ENCODE measurements at regions not wholly inside any gene's neighbourhood (a gene's known extent, or its start where the extent isn't known, plus 50 kb on each side); places are given as distances from the start of the nearest gene placed in this dataset.

DNA sequence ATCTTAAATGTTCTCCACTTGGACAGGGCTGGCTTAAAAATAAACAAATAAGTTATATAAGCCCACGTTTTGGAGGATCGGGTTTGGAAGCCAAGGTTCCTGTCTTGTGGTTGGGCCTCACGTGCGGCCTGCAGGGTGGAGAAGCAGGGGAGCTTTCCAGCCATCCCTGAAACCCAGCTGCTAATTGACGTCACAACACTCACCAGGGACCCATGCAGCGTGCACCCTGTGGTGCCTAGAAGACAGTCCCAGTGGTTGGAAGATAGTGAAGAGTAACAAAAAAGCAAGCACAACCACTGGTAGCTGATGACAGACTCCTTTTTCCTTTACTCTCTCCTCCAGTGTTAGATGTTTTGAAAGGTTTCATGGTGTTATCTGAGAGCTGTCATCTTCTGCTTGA is 142.0 kb upstream of the RBPJ start:
- TF ChIP-seq, protein P1, sequence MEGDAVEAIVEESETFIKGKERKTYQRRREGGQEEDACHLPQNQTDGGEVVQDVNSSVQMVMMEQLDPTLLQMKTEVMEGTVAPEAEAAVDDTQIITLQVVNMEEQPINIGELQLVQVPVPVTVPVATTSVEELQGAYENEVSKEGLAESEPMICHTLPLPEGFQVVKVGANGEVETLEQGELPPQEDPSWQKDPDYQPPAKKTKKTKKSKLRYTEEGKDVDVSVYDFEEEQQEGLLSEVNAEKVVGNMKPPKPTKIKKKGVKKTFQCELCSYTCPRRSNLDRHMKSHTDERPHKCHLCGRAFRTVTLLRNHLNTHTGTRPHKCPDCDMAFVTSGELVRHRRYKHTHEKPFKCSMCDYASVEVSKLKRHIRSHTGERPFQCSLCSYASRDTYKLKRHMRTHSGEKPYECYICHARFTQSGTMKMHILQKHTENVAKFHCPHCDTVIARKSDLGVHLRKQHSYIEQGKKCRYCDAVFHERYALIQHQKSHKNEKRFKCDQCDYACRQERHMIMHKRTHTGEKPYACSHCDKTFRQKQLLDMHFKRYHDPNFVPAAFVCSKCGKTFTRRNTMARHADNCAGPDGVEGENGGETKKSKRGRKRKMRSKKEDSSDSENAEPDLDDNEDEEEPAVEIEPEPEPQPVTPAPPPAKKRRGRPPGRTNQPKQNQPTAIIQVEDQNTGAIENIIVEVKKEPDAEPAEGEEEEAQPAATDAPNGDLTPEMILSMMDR (IDR thresholded peaks at IDR 0.05), result no peak
- TF ChIP-seq POLR2A (IDR thresholded peaks at IDR 0.05), result no peak
